HEK293T (cell line): ENCODE measurements at regions not wholly inside any gene's neighbourhood (a gene's known extent, or its start where the extent isn't known, plus 50 kb on each side); places are given as distances from the start of the nearest gene placed in this dataset.
"Not testable (repeated sequence)": the region's sequence is repeated elsewhere in the genome, so short reads cannot be mapped to it uniquely, and the experiment has no call there.

Source experiments
- BHLHE40 ChIP-seq: fragments of 450-650 bp; IDR thresholded peaks from 2 replicates; pipeline ENCODE4 v1.6.1; 2016; ENCODE audit warnings: mild to moderate bottlenecking, moderate library complexity, borderline replicate concordance
- CTBP1 ChIP-seq: fragments of 450-650 bp; IDR thresholded peaks from 2 replicates; pipeline ENCODE4 v1.6.1; 2016; ENCODE audit warnings: borderline replicate concordance
- FOXM1 ChIP-seq: fragments of 450-650 bp; IDR thresholded peaks from 2 replicates; pipeline ENCODE4 v1.6.1; 2017; ENCODE audit warnings: mild to moderate bottlenecking, borderline replicate concordance
- HDGF ChIP-seq: fragments of 450-650 bp; IDR thresholded peaks from 2 replicates; pipeline ENCODE4 v1.6.1; 2017; ENCODE audit warnings: antibody characterized with exemption, borderline replicate concordance
- SP1 ChIP-seq: fragments of 450-650 bp; IDR thresholded peaks from 2 replicates; pipeline ENCODE4 v1.6.1; 2017
- SUZ12 ChIP-seq: fragments of 450-650 bp; IDR thresholded peaks from 2 replicates; pipeline ENCODE4 v1.6.1; 2016; ENCODE audit warnings: mild to moderate bottlenecking
- TARDBP ChIP-seq: fragments of 450-650 bp; IDR thresholded peaks from 2 replicates; pipeline ENCODE4 v1.6.1; 2016
- ZNF384 ChIP-seq: fragments of 450-650 bp; IDR thresholded peaks from 2 replicates; pipeline ENCODE4 v1.6.1; 2016

GRCh38 chr6:73990609-73991238, 294.7 kb downstream of the CD109 start:
- TF ChIP-seq BHLHE40, CTBP1, TARDBP, SUZ12, ZNF384, SP1, FOXM1, HDGF: not testable (repeated sequence)
